H1 (cell line): ENCODE measurements at regions not wholly inside any gene's neighbourhood (a gene's known extent, or its start where the extent isn't known, plus 50 kb on each side); places are given as distances from the start of the nearest gene placed in this dataset.

Experiments
- CHD2 ChIP-seq: IDR thresholded peaks from 2 replicates; pipeline ENCODE4 v1.6.1; 2012; ENCODE audit warnings: low read length, improper control_type of control experiment
- CREB1 ChIP-seq: IDR thresholded peaks from 2 replicates; pipeline ENCODE4 v1.6.1; 2012; ENCODE audit warnings: inconsistent platforms
- MAFK ChIP-seq: IDR thresholded peaks from 2 replicates; pipeline ENCODE4 v1.6.1; 2012; ENCODE audit warnings: low read depth, mild to moderate bottlenecking, improper control_type of control experiment, low read length
- RFX5 ChIP-seq: IDR thresholded peaks from 2 replicates; pipeline ENCODE4 v1.6.1; 2011; ENCODE audit warnings: low read depth, low read length, improper control_type of control experiment, borderline replicate concordance
- YY1 ChIP-seq: IDR thresholded peaks from 2 replicates; pipeline ENCODE4 v1.6.1; 2011; ENCODE audit warnings: low read depth, mild to moderate bottlenecking, low read length
- TF ChIP-seq, protein P1 (sequence below), 3 experiments: IDR thresholded peaks; 1 replicate in 2 of 3; 2 replicates in 1 of 3; pipeline versions ENCODE4 v1.5.1 to v1.6.1; 2011; ENCODE audit warnings: low read length in 3 of 3, mild to moderate bottlenecking in 3 of 3, inconsistent platforms in 2 of 3, low read depth in 1 of 3, moderate library complexity in 1 of 3; ENCODE audit not compliant: insufficient read depth in 1 of 3; ENCODE audit errors: control extremely low read depth in 1 of 3

DNA sequence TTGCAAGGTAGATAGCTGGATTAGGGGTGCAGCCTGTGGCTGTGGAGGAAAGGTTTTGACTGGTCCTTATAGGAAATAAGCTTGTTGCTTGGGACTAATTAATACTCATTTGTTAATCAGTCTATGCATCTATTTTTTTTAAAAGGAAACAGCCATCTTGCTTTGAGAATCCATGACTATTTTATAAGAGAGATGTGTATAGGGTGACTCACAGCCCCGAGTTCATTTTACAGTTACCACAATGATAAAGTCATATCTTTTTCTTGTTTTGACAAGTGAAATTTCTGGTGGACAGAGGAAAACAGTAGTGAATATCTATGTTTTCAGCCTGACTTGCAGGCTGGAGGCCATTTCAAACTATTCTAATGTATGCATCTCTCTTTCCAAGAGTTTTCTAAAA is 193.5 kb upstream of the CCDC68 start:
- no peak for TF ChIP-seq MAFK
- TF ChIP-seq YY1, result no peak
- no peak for TF ChIP-seq RFX5
- no peak for TF ChIP-seq CHD2
- TF ChIP-seq, protein P1, sequence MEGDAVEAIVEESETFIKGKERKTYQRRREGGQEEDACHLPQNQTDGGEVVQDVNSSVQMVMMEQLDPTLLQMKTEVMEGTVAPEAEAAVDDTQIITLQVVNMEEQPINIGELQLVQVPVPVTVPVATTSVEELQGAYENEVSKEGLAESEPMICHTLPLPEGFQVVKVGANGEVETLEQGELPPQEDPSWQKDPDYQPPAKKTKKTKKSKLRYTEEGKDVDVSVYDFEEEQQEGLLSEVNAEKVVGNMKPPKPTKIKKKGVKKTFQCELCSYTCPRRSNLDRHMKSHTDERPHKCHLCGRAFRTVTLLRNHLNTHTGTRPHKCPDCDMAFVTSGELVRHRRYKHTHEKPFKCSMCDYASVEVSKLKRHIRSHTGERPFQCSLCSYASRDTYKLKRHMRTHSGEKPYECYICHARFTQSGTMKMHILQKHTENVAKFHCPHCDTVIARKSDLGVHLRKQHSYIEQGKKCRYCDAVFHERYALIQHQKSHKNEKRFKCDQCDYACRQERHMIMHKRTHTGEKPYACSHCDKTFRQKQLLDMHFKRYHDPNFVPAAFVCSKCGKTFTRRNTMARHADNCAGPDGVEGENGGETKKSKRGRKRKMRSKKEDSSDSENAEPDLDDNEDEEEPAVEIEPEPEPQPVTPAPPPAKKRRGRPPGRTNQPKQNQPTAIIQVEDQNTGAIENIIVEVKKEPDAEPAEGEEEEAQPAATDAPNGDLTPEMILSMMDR (IDR thresholded peaks at IDR 0.05; ENCODE audit: control extremely low read depth in 1 of 3, insufficient read depth in 1 of 3, low read depth in 1 of 3, low read length in 3 of 3), result no peak
- TF ChIP-seq CREB1, result no peak
